Activated T-cell treated with anti-CD3 and anti-CD28 coated beads, Interleukin-2, amount 50 U/mL, for 72 hours (primary cell): ENCODE measurements at regions not wholly inside any gene's neighbourhood (a gene's known extent, or its start where the extent isn't known, plus 50 kb on each side); places are given as distances from the start of the nearest gene placed in this dataset.

Experiments used
- ATAC-seq, 2 donors: fragments of 150-1000 bp; cut with Tn5 transposase; replicated peaks in 1 of 2; 2 replicates each; pipeline ENCODE4 v1.10.0; 2021; ENCODE audit warnings: moderate library complexity in 2 of 2, mild to moderate bottlenecking in 1 of 2
- DNase-seq, 2 donors: peaks; one replicate each; pipeline ENCODE4 v3.0.0; 2021 to 2022; ENCODE audit warnings: mixed read lengths in 1 of 2
- H3K27ac Mint-ChIP-seq: one replicate; pipeline ENCODE4 v1.8.0; 2022; ENCODE audit warnings: mild to moderate bottlenecking, moderate library complexity, mixed read lengths
- H3K27me3 Mint-ChIP-seq: one replicate; pipeline ENCODE4 v1.8.0; 2022; ENCODE audit warnings: low read depth, mixed read lengths
- H3K36me3 Mint-ChIP-seq, 2 donors: one replicate each; pipeline ENCODE4 v1.8.0; 2022; ENCODE audit warnings: mixed read lengths in 2 of 2, mild to moderate bottlenecking in 1 of 2; ENCODE audit not compliant: insufficient read depth in 2 of 2
- H3K4me1 Mint-ChIP-seq: one replicate; pipeline ENCODE4 v1.8.0; 2022; ENCODE audit warnings: low read depth, mixed read lengths
- H3K4me3 Mint-ChIP-seq, 2 donors: one replicate each; pipeline ENCODE4 v1.8.0; 2022; ENCODE audit warnings: mild to moderate bottlenecking in 2 of 2, mixed read lengths in 2 of 2, moderate library complexity in 2 of 2
- H3K9me3 Mint-ChIP-seq, 2 donors: one replicate each; pipeline ENCODE4 v1.8.0; 2022; ENCODE audit warnings: mixed read lengths in 2 of 2

DNA sequence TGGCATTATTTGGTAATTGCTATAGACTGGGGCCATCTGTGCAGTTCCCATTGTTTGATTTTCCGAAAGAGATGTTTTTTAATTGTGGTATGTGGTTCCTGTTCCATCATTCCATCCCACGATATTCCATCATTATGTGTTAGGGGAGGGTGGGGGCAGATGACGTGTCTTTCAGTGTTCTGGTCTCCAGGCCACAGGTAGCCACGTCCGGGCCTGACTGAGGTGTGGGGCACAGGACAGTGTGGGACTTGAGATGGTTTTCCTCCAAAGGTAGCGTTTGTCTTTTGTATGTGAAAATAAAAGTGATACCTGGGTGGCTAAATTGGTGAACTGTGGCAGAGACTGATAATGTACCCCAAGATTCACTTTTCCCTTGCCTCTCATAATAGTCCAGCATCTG is 192.2 kb upstream of the HAAO start:
- H3K4me1 Mint-ChIP-seq, result no peaks in the 10 kb centered on the region
- DNase-seq (no peak), ATAC-seq (no peak)
- no peaks in the 10 kb centered on the region for H3K36me3 Mint-ChIP-seq
- H3K27ac Mint-ChIP-seq, result no peak overlapping the region
- no peak overlapping the region for H3K4me3 Mint-ChIP-seq
- no peaks in the 10 kb centered on the region for H3K27me3 Mint-ChIP-seq
- no peaks in the 10 kb centered on the region for H3K9me3 Mint-ChIP-seq

DNA sequence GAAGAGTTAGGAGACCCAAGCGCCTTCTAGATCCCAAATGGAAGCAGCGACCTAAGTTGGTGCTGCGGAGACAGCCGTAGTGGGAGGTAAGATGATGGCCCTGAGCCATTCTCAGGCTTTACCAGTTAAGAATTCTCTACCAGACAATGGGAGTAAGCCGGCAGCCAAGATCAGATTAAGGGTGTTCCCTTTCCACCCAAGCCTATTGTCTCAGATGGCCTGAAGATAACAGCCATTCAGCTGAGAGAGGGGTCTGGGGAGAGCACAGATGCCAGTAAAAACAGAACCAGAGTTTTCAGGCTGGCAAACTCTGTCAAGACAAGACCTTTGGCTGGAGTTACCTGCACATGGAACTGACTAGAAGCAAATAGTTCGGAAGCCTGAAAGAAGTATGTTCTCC is 191.7 kb upstream of the HAAO start:
- Mint-ChIP-seq H3K27ac (no peak overlapping the region), H3K4me3 (no peak overlapping the region), H3K27me3 (no peaks in the 10 kb centered on the region), H3K36me3 (no peaks in the 10 kb centered on the region), H3K9me3 (no peaks in the 10 kb centered on the region), H3K4me1 (no peaks in the 10 kb centered on the region)
- no peak for DNase-seq
- ATAC-seq, result no peak

DNA sequence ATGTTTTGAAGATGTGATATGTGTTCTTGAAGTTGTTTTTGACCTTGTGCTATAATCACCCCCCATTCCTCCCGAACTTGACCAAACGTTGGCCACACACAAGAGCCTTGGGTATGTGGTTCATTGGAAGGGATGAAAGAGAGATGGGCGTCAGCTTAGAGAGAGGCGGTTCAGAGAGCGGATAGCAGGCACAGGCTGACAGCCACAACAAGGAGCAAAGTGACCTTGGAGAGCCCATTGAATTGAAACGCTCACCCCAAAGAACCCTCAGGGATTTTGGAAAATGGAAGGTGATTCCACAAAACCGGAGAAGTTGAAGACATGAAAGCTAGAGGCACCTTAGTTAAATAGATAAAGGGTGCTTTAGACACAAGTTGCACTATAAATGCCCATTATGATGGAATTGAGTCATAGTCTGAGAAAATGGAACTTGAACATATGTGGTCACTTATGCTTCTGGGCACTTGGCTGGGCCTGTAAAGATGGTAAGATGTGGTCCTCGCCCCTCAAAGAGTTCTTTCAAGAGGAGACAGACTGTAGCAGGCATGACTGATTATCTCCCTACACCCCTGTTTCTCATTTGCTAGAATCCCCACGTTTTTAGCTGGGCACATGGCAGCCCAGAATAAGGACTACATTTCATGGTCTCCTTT is 188.5 kb upstream of the HAAO start:
- DNase-seq (no peak), ATAC-seq (no peak)
- Mint-ChIP-seq H3K27ac (no peak overlapping the region), H3K9me3 (no peaks in the 10 kb centered on the region), H3K4me1 (peaks cover 11% of the 10 kb centered on the region), H3K36me3 (no peaks in the 10 kb centered on the region), H3K4me3 (no peak overlapping the region), H3K27me3 (peaks cover 12% of the 10 kb centered on the region)

DNA sequence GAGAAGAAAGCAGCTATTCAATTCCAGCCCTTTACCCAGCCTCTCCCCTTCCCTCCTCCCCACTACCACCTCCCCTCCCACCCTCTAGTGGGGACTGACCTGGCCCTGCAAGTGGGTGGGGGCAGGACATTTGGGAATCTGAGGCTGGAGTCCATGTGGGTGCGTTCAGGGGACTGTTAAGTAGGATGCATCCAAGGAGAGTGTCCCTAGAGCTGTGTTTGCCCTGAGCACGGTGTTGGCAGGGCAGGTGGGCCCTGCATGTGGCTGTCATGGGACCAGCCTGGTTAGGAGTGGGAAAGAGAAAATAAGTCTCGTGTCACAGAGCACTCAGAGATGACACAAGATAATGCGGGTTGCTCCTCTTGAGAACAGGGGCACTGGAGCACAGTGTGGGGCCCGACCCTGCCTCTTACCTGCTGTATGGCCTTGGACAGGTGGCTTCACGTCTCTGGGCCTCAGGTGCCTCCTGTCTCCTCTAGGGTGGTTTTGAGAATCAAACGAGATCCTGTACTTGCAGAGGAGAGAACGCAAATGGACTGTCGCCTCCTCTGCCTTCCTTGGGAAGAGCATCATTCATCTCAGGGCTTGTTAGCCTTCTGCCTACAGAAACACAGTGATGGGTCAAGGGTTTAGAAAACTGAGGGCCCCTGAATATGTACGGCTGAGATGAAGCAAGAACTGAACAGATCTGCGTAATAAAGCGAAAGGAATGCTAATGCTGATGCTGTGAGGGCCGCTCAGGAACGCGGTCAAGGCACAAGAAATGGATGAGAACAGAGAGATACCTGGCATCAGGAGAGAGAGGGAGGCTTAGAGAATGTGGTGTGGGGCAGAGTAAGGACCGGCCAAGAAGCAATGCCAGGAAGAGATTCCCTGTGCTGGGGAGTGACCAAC is 187.7 kb upstream of the HAAO start:
- H3K4me3 Mint-ChIP-seq, result no peak overlapping the region
- DNase-seq (no peak), ATAC-seq (no peak)
- H3K4me1 Mint-ChIP-seq, result peaks cover 16% of the 10 kb centered on the region
- no peaks in the 10 kb centered on the region for H3K9me3 Mint-ChIP-seq
- no peak overlapping the region for H3K27ac Mint-ChIP-seq
- H3K36me3 Mint-ChIP-seq, result no peaks in the 10 kb centered on the region
- H3K27me3 Mint-ChIP-seq, result peaks cover 12% of the 10 kb centered on the region

DNA sequence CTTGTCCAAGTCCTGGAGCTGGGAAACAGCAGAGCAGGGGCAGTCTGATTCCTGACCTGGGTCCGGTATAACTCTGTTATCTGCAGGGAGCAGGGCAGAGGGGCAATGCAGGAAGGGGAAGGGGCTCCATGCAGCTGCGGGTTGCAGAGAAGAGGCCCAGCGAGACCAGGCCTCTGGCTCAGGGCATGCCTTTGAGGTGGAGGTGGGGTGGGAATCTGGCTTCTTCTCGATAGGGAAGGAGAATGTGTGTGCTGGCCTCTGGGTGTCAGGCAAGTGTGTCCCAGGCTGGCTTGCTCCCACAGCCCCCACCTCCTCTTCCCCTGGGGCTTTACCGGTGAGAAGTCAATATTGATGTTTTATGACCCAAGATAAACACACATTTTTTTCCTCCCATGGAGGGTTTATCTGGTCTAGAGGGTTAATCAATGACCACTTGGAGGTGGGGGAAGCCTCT is 187.1 kb upstream of the HAAO start:
- no peaks in the 10 kb centered on the region for H3K36me3 Mint-ChIP-seq
- H3K4me1 Mint-ChIP-seq, result peaks cover 16% of the 10 kb centered on the region
- no peaks in the 10 kb centered on the region for H3K9me3 Mint-ChIP-seq
- H3K4me3 Mint-ChIP-seq, result no peak overlapping the region
- H3K27me3 Mint-ChIP-seq, result peaks cover 12% of the 10 kb centered on the region
- no peak overlapping the region for H3K27ac Mint-ChIP-seq
- DNase-seq (no peak), ATAC-seq (no peak)

DNA sequence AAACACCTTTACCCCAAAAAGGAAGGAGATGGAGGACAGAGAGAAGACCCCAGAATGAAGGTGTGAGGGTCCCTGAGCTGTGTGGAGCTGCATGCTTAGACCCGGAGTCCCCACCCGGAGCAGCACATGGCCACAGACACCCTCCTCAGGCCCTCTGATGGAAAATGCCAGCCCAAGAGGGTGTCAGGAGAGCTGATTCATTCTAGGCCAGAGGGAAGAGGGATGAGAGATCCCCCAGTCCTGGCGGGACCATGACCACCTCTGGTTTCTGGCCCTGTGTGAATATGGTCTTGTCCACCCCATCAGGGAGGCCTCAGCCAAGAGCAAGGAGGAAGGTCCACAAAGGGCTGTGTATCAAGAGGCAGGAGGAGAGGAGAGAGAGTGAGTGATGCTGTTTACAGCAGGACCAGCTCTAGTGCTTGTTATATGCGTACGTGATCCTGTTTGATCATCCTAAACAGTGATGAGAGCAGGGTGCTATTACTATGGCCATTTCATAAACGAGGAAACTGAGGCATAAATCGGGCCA is 186.6 kb upstream of the HAAO start:
- DNase-seq (no peak), ATAC-seq (no peak)
- Mint-ChIP-seq H3K27me3 (peaks cover 12% of the 10 kb centered on the region), H3K27ac (no peak overlapping the region), H3K9me3 (no peaks in the 10 kb centered on the region), H3K36me3 (no peaks in the 10 kb centered on the region), H3K4me3 (no peak overlapping the region), H3K4me1 (peaks cover 16% of the 10 kb centered on the region)

DNA sequence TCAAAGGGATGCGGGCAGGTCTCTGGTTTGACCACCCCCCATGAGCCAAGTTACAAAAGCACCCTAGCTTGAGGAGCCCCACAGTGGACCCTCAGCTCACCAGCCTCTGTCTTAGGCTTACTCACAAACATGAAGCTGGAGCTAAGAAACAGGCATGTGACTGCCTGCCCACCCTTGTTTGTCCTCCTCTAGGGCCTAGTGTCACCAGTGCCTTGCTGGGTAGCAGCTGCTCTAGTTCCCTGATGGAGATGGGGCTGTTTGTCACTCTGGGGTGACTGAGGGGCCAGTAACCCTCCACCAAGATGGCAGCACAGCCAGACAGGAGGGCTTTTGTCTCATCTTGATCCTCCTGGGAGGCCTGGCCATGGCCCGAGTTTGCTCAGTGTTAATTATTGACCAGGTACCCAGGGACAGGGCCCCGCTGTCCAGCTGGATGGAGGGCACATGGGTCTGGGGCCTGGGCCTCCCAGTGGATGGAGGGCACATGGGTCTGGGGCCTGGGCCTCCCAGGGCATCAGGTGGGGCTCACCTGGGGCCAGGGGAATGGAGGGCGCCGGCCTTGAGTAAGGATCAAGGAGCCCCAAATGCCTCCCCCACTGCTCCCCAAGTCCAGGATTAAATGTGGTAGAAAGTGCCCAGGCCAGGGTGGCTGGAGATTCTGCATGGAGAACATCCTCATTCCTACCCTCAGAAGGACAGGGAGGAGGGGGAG is 185.9 kb upstream of the HAAO start:
- Mint-ChIP-seq H3K4me3 (no peak overlapping the region), H3K36me3 (no peaks in the 10 kb centered on the region), H3K27me3 (peaks cover 12% of the 10 kb centered on the region), H3K27ac (no peak overlapping the region), H3K4me1 (peaks cover 16% of the 10 kb centered on the region), H3K9me3 (no peaks in the 10 kb centered on the region)
- ATAC-seq, result no peak
- DNase-seq, result no peak

DNA sequence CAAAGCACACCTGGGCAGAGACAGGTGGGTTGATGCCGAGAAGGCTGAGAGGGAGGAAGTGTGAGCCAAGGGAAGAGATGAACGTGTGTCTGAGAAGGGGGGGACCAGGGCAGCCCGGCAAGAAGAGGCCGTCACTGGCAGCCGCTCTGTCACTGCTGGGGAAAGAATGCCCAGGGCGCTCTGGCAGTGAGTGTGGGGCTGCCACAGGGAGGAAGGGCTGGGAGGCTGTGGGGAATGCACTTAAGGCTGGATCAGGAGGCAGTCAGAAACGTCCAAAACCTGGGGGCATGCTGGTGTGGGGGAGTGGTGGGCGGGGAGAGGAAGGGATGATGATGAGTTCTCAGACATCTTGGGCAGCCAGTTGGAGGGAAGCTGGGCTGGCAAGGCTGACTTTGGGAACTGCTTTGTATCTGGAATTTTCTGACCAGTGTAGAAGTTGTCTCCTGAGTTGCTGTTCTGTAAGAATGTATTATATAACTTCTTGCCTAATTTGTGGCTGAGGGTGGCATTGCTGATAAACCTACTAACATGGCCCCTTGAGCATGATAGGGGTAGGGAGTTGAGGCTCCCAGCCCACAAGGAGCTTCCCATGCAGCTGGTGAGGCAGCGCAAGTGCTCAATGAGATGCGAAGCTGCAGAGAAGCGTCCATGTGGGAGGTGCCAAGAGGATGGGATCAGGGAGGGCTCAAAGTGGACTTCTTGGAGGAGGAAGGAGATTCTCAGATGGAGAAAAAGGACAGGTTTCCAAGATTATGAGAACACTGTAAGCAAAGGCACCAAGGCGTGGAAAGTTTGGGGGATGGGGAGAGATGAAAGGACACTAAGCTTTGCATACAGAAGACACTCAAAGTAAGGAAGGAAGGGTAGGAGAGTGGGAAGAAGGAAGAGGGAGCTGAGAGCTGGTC is 185.1 kb upstream of the HAAO start:
- ATAC-seq, result no peak
- Mint-ChIP-seq H3K27ac (no peak overlapping the region), H3K27me3 (peaks cover 12% of the 10 kb centered on the region), H3K36me3 (no peaks in the 10 kb centered on the region), H3K9me3 (no peaks in the 10 kb centered on the region), H3K4me1 (peaks cover 18% of the 10 kb centered on the region), H3K4me3 (no peak overlapping the region)
- no peak for DNase-seq

DNA sequence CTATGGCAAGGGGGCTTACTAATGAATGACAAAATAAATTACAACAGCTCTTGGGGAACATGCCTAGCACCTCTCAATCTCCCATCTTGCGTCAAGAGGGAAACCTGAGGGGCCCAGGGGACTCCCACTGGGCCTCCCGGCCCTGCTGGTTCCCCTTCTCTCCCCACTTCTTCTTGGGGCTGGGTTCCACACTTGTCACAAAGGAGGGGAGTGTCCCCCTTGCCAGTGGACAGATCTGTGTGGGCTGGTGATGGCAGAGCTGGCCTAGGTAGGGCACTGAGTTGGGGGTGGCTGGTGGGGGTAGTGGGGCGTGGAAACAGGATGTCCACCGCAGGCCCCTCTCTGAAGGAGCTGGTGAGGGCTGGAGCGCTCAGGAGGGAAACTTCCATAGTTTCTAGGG is 184.0 kb upstream of the HAAO start:
- Mint-ChIP-seq H3K4me1 (peaks cover 29% of the 10 kb centered on the region), H3K4me3 (no peak overlapping the region), H3K9me3 (no peaks in the 10 kb centered on the region), H3K27ac (no peak overlapping the region), H3K27me3 (peaks cover 12% of the 10 kb centered on the region), H3K36me3 (no peaks in the 10 kb centered on the region)
- DNase-seq (no peak), ATAC-seq (no peak)

DNA sequence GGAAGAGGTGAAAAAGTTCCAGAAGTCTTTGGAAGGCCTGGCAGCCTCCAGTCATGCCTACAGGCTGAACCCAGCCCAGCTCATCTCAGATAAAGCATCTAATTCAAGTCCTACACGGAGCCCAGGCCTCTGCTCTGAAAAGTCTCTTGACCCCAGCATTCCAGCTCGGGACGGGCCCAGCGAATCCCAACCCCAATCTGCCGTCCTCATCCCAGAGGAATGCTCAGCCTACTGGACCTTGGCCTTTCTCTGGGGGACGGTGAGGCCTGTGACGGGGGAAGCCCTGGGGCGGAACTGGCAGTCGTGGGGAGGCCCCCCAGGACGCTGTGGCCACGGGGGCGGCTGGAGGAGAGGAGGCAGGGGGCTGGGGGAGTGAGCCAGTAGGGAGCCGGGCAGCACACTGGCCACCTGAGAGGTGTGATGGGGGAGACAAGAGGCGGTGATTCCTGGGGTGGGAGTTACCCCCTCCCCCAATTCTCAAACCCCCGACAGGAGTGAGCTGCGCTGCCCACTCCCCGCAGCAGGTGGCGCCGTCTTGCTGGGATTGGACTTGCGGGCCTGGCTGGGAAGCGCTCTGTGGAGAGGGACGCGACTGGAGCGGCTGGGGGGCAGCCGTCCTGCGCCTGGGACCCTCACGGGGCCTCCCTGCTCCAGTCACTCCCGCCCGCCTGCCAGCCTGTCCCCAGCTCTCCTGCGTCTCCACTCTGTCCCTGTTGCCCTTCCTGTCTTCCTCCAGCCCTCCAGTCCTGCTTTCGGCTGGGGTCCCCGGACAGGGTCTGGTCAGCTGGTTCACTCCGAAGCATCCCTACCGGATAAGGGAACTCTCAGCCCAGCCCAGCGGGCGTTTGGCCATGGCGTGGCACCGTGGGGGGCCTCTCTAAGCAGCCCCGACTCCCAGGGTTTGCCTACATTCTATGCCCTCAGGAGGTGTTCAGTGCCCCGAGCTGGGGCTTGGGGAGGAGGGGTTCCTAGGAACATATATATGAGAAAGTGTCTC is 182.6 kb upstream of the HAAO start:
- DNase-seq (peak; percentile 50 to 67), ATAC-seq (peak in 1 of 2 donors; percentile 31)
- no peaks in the 10 kb centered on the region for H3K9me3 Mint-ChIP-seq
- no peaks in the 10 kb centered on the region for H3K36me3 Mint-ChIP-seq
- peaks cover 12% of the 10 kb centered on the region for H3K27me3 Mint-ChIP-seq
- peaks cover 34% of the 10 kb centered on the region for H3K4me1 Mint-ChIP-seq
- no peak overlapping the region for H3K4me3 Mint-ChIP-seq
- no peak overlapping the region for H3K27ac Mint-ChIP-seq

DNA sequence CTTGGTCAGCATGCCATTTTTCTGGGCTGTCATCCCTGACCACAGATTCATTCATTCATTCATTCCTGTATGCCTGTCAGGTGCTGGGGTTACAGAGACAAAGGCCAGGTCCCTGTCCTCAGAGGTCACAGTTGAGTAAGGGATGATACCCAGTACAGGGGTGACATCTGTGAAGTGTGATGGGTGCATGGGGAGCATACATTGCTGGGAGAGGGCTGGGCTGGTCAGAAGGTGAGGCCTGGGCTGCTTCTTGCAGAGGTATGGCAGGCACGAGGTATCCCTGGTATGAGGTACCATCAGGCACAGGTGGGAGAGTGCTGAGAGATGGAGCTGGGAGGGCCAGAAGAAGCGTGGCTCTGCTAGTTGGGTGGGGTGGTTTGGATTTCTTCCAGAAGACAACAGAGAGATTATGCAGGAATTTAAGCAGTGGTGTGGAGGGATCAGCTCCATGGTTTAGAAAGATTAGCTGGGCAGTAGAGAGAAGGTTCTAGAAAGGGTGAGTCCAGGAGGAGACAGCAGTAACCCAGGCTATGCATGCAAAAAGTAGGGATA is 181.9 kb upstream of the HAAO start:
- Mint-ChIP-seq H3K27me3 (peaks cover 12% of the 10 kb centered on the region), H3K27ac (no peak overlapping the region), H3K4me1 (peaks cover 34% of the 10 kb centered on the region), H3K4me3 (no peak overlapping the region), H3K9me3 (no peaks in the 10 kb centered on the region), H3K36me3 (no peaks in the 10 kb centered on the region)
- DNase-seq (no peak), ATAC-seq (no peak)
